Endodermal cell (in vitro differentiated cells): ENCODE measurements at regions not wholly inside any gene's neighbourhood (a gene's known extent, or its start where the extent isn't known, plus 50 kb on each side); places are given as distances from the start of the nearest gene placed in this dataset.

Source experiments
- DNase-seq: peaks from one replicate; pipeline ENCODE4 v3.0.0-alpha.2; 2017
- H3K27ac ChIP-seq: 2 replicates; pipeline ENCODE4 v1.5.1; 2013; ENCODE audit warnings: mild to moderate bottlenecking, low read depth, low read length, moderate library complexity
- H3K27me3 ChIP-seq: 2 replicates; pipeline ENCODE4 v1.6.1; 2013; ENCODE audit warnings: mild to moderate bottlenecking, low read length, moderate library complexity; ENCODE audit not compliant: insufficient read depth, control insufficient read depth, poor library complexity, severe bottlenecking
- H3K36me3 ChIP-seq: 2 replicates; pipeline ENCODE4 v1.7.0; 2013; ENCODE audit warnings: mild to moderate bottlenecking, low read length, moderate library complexity; ENCODE audit not compliant: control insufficient read depth, insufficient read depth
- H3K4me1 ChIP-seq: one replicate; pipeline ENCODE4 v1.7.0; 2013; ENCODE audit warnings: low read length; ENCODE audit not compliant: control insufficient read depth, insufficient read depth
- H3K4me3 ChIP-seq: 2 replicates; pipeline ENCODE4 v1.5.1; 2013; ENCODE audit warnings: mild to moderate bottlenecking, low read length, moderate library complexity
- H3K9ac ChIP-seq: 2 replicates; pipeline ENCODE4 v1.6.1; 2013; ENCODE audit warnings: mild to moderate bottlenecking, low read length, moderate library complexity; ENCODE audit not compliant: poor library complexity, severe bottlenecking; ENCODE audit errors: extremely low read depth
- H3K9me3 ChIP-seq: 2 replicates; pipeline ENCODE4 v1.6.1; 2013; ENCODE audit warnings: mild to moderate bottlenecking, low read length, moderate library complexity; ENCODE audit not compliant: control insufficient read depth
- H3K27ac Mint-ChIP-seq: 2 replicates; pipeline ENCODE4 v1.8.0; 2020; ENCODE audit warnings: mixed read lengths
- H3K27me3 Mint-ChIP-seq: 2 replicates; pipeline ENCODE4 v1.8.0; 2021; ENCODE audit warnings: mild to moderate bottlenecking, mixed read lengths; ENCODE audit not compliant: insufficient read depth
- H3K36me3 Mint-ChIP-seq: 2 replicates; pipeline ENCODE4 v1.8.0; 2020; ENCODE audit warnings: low read depth, mixed read lengths
- H3K4me1 Mint-ChIP-seq: 2 replicates; pipeline ENCODE4 v1.8.0; 2020; ENCODE audit warnings: mixed read lengths
- H3K4me3 Mint-ChIP-seq: 2 replicates; pipeline ENCODE4 v1.8.0; 2020; ENCODE audit warnings: mild to moderate bottlenecking, moderate library complexity, mixed read lengths
- H3K9me3 Mint-ChIP-seq: 2 replicates; pipeline ENCODE4 v1.8.0; 2020; ENCODE audit warnings: mild to moderate bottlenecking, mixed read lengths
- WGBS, 2 experiments: methylation state at CpG; one replicate each; pipeline versions ENCODE4 v1.1.5 to v1.1.7; 2013; ENCODE audit warnings: missing lambda C conversion rate in 2 of 2, mixed read lengths in 1 of 2; ENCODE audit not compliant: insufficient coverage in 1 of 2, insufficient read length in 1 of 2; 5-methylcytosine and 5-hydroxymethylcytosine counted together
- TF ChIP-seq, protein P1 (sequence below): fragments of 200-600 bp; sonication (generic); conservative IDR thresholded peaks from 2 replicates; pipeline ENCODE4 v1.5.0; 2021; ENCODE audit warnings: antibody characterized with exemption, mild to moderate bottlenecking

DNA sequence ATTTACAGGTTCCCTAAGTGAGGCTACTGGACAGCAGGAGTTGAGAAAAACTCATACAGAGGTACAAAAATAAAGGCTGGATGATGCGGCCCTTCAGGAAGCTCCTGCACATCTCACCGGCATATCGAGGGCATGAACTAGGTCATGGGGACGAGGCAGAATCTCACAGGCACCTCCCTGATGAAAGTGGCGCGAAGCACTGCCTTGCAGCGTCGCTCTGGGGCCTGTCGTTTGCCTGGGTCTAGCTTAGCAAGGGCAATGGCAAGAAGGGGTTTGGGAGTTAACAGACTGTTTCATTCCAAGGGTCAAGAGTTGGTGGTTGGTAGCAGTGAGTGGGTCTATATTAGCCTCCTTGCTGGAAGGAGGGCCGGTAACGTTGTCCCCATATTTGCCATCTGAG lies 103.5 kb upstream of the IRF2BP2 start:
- Histone ChIP-seq H3K4me3 (no peak overlapping the region), H3K9ac (no peak overlapping the region), H3K9me3 (peaks cover 5% of the 10 kb centered on the region), H3K27ac (no peak overlapping the region), H3K27me3 (no peaks in the 10 kb centered on the region), H3K36me3 (no peaks in the 10 kb centered on the region), H3K4me1 (peaks cover 17% of the 10 kb centered on the region)
- H3K27me3 Mint-ChIP-seq, result no peaks in the 10 kb centered on the region
- peaks cover 24% of the 10 kb centered on the region for H3K4me1 Mint-ChIP-seq
- no peaks in the 10 kb centered on the region for H3K9me3 Mint-ChIP-seq
- no peak overlapping the region for H3K4me3 Mint-ChIP-seq
- TF ChIP-seq, protein P1, sequence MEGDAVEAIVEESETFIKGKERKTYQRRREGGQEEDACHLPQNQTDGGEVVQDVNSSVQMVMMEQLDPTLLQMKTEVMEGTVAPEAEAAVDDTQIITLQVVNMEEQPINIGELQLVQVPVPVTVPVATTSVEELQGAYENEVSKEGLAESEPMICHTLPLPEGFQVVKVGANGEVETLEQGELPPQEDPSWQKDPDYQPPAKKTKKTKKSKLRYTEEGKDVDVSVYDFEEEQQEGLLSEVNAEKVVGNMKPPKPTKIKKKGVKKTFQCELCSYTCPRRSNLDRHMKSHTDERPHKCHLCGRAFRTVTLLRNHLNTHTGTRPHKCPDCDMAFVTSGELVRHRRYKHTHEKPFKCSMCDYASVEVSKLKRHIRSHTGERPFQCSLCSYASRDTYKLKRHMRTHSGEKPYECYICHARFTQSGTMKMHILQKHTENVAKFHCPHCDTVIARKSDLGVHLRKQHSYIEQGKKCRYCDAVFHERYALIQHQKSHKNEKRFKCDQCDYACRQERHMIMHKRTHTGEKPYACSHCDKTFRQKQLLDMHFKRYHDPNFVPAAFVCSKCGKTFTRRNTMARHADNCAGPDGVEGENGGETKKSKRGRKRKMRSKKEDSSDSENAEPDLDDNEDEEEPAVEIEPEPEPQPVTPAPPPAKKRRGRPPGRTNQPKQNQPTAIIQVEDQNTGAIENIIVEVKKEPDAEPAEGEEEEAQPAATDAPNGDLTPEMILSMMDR, result no peak
- DNase-seq, result no peak
- 94 to 95% methylated on average over 11 of the region's 11 CpGs for WGBS, 2 experiments
- H3K36me3 Mint-ChIP-seq, result no peaks in the 10 kb centered on the region
- H3K27ac Mint-ChIP-seq, result no peak overlapping the region

DNA sequence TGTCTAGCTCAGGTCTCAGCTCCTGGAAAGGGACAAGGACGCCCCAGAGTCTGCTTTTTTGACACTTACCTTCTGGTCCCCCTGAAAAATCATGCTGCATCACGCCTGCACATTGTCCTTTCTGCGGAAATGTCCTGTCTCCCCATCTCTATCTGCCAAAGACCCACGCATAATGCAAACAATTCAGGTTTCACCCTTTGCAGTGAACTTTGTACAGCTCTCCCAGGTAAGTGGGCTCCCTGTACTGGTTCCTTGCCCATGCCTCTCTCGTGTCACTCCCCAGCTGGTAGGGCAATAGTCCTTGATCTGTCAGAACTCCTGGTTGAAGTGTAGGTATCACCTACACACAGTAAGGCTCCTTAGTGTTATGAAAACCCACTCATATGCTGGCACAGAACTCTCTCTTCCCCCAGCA lies 102.9 kb upstream of the IRF2BP2 start:
- Histone ChIP-seq H3K9me3 (peaks cover 7% of the 10 kb centered on the region), H3K4me1 (peaks cover 17% of the 10 kb centered on the region), H3K36me3 (no peaks in the 10 kb centered on the region), H3K27ac (no peak overlapping the region), H3K4me3 (no peak overlapping the region), H3K27me3 (no peaks in the 10 kb centered on the region), H3K9ac (no peak overlapping the region)
- TF ChIP-seq, protein P1, result no peak
- no peaks in the 10 kb centered on the region for H3K9me3 Mint-ChIP-seq
- no peak overlapping the region for H3K27ac Mint-ChIP-seq
- H3K4me1 Mint-ChIP-seq, result peaks cover 18% of the 10 kb centered on the region
- H3K36me3 Mint-ChIP-seq, result no peaks in the 10 kb centered on the region
- no peak overlapping the region for H3K4me3 Mint-ChIP-seq
- no peak for DNase-seq
- 89 to 97% methylated on average over 5 of the region's 5 CpGs for WGBS, 2 experiments
- no peaks in the 10 kb centered on the region for H3K27me3 Mint-ChIP-seq

DNA sequence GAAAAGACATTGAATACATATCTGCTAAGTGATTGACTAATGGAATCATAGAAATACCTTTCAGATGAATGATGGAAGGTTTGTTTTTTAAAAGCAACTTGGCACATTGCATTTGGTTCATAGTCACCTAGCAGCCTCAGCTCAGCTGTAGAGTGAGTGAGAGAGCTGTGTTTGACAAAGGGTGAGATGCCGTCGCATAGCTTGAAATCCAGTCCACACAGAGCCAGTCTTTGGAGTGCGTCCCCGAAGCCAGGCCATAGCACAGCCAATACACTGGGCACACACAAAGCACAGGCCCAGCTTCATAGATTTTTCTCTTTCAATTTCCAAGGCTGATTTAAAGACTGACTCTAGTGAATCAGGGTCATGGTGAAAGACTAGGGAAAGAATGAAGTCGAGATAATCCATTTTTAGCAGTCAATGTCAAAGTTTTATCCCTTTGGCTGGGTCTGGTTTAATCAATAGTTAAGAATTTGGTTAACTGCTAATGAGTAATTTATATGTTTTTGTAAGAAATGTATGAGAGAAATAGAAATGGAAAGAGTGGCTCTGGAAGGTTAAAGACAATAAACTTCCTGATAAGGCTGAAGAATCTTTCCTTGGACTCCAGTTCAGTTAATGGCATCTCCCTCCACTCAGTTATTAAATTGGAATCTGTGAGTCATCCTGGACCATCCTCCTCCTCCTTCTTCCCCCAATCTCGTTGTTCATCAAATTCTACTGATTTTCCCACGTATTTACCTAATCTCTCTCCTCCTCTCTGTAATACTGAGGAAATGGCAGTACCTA lies 101.2 kb upstream of the IRF2BP2 start:
- Histone ChIP-seq H3K27me3 (no peaks in the 10 kb centered on the region), H3K36me3 (no peaks in the 10 kb centered on the region), H3K9ac (no peak overlapping the region), H3K9me3 (peaks cover 7% of the 10 kb centered on the region), H3K4me1 (peaks cover 6% of the 10 kb centered on the region), H3K4me3 (no peak overlapping the region), H3K27ac (no peak overlapping the region)
- TF ChIP-seq, protein P1, result no peak
- Mint-ChIP-seq H3K4me1 (peaks cover 4% of the 10 kb centered on the region), H3K36me3 (no peaks in the 10 kb centered on the region), H3K27me3 (no peaks in the 10 kb centered on the region), H3K9me3 (no peaks in the 10 kb centered on the region), H3K4me3 (no peak overlapping the region), H3K27ac (no peak overlapping the region)
- WGBS, 2 experiments, result 93 to 94% methylated on average over 3 to 7 of the region's 7 CpGs
- no peak for DNase-seq
